ENCODE measurements at regions not wholly inside any gene's neighbourhood (a gene's known extent, or its start where the extent isn't known, plus 50 kb on each side); places are given as distances from the start of the nearest gene placed in this dataset.

- TF ChIP-seq ZNF223 (tag by site-specific recombination; IDR thresholded peaks at IDR 0.05), result no peak
- no peak for TF ChIP-seq ZNF843 (tag by site-specific recombination; IDR thresholded peaks at IDR 0.05)
- no peak for TF ChIP-seq ZNF391 (tag by site-specific recombination; IDR thresholded peaks at IDR 0.05; ENCODE audit: borderline replicate concordance, low read depth)
Measured at GRCh38 chr6:71766796-71767195, 119.6 kb upstream of the RIMS1 start (continued).

- Histone ChIP-seq H3K36me3 (ENCODE audit: control insufficient read depth in 2 of 2, insufficient read depth in 1 of 2, low read length in 2 of 2) (no peaks in the 10 kb centered on the region), H3K4me1 (ENCODE audit: control insufficient read depth, insufficient read depth, low read length) (no peaks in the 10 kb centered on the region), H3K9me3 (ENCODE audit: control insufficient read depth, insufficient read depth, low read depth, low read length) (no peaks in the 10 kb centered on the region), H3K4me3 (ENCODE audit: low read depth, low read length) (no peak overlapping the region), H3K27ac (ENCODE audit: extremely low read depth, low read depth, low read length) (no peak overlapping the region)
- CTCF ChIA-PET, result interaction anchor here (0.6 kb wide), 1 partner anchor 47 kb away, joined by 6 read pairs; no protein-coding TSS in a partner anchor
- TF ChIP-seq ZNF132 (tag by site-specific recombination; IDR thresholded peaks at IDR 0.05; ENCODE audit: borderline replicate concordance) (no peak), ZNF514 (tag by site-specific recombination; IDR thresholded peaks at IDR 0.05) (no peak), KLF7 (tag by site-specific recombination; IDR thresholded peaks at IDR 0.05; ENCODE audit: borderline replicate concordance) (no peak), ZNF791 (tag by site-specific recombination; IDR thresholded peaks at IDR 0.05) (no peak), ZNF335 (tag by site-specific recombination; conservative IDR thresholded peaks at IDR 0.05) (no peak), SP3 (tag by site-specific recombination; IDR thresholded peaks at IDR 0.05) (no peak), ZNF501 (tag by site-specific recombination; IDR thresholded peaks at IDR 0.05) (no peak), BCL11B (tag by site-specific recombination; IDR thresholded peaks at IDR 0.05; ENCODE audit: low read depth) (no peak), ZNF580 (tag by site-specific recombination; IDR thresholded peaks at IDR 0.05) (no peak), ZBTB48 (tag by site-specific recombination; IDR thresholded peaks at IDR 0.05) (no peak), ZBTB10 (tag by site-specific recombination; IDR thresholded peaks at IDR 0.05) (no peak), ZNF394 (tag by site-specific recombination; IDR thresholded peaks at IDR 0.05; ENCODE audit: borderline replicate concordance) (no peak), ZNF560 (tag by site-specific recombination; IDR thresholded peaks at IDR 0.05; ENCODE audit: borderline replicate concordance) (no peak), ZNF558 (tag by site-specific recombination; IDR thresholded peaks at IDR 0.05) (no peak), ZNF518A (tag by site-specific recombination; conservative IDR thresholded peaks at IDR 0.05; ENCODE audit: low read depth) (no peak), ZNF274 (IDR thresholded peaks at IDR 0.05; ENCODE audit: low read length) (no peak), ZNF274 (tag by site-specific recombination; IDR thresholded peaks at IDR 0.05; ENCODE audit: borderline replicate concordance) (no peak)
- POLR2A ChIA-PET, result no interaction called here
Measured at GRCh38 chr6:71768356-71768755, 118.0 kb upstream of the RIMS1 start.
